Neuronal stem cell (in vitro differentiated cells): ENCODE measurements at regions not wholly inside any gene's neighbourhood (a gene's known extent, or its start where the extent isn't known, plus 50 kb on each side); places are given as distances from the start of the nearest gene placed in this dataset.

Experiments
- DNase-seq: peaks from one replicate; pipeline ENCODE4 v3.0.0-alpha.2; 2013; ENCODE audit warnings: low spot score
- H2AFZ ChIP-seq: one replicate; pipeline ENCODE4 v1.6.1; 2013; ENCODE audit warnings: mild to moderate bottlenecking, low read length, inconsistent platforms
- H2AK5ac ChIP-seq: 2 replicates; pipeline ENCODE4 v1.6.1; 2013; ENCODE audit warnings: low read depth, mild to moderate bottlenecking, inconsistent platforms, low read length, moderate library complexity, mixed read lengths
- H2BK120ac ChIP-seq: 2 replicates; pipeline ENCODE4 v1.6.1; 2013; ENCODE audit warnings: low read depth, mild to moderate bottlenecking, inconsistent platforms, low read length, moderate library complexity, mixed read lengths
- H2BK12ac ChIP-seq: one replicate; pipeline ENCODE4 v1.6.1; 2013; ENCODE audit warnings: low read length, inconsistent platforms
- H2BK15ac ChIP-seq: 2 replicates; pipeline ENCODE4 v1.6.1; 2013; ENCODE audit warnings: mild to moderate bottlenecking, low read length, inconsistent platforms, mixed read lengths
- H2BK5ac ChIP-seq: one replicate; pipeline ENCODE4 v1.6.1; 2013; ENCODE audit warnings: inconsistent platforms, mild to moderate bottlenecking, low read length, moderate library complexity
- H3K14ac ChIP-seq: one replicate; pipeline ENCODE4 v1.6.1; 2013; ENCODE audit warnings: low read length, inconsistent platforms
- H3K18ac ChIP-seq: 2 replicates; pipeline ENCODE4 v1.6.1; 2013; ENCODE audit warnings: low read length, inconsistent platforms
- H3K23ac ChIP-seq: 2 replicates; pipeline ENCODE4 v1.6.1; 2013; ENCODE audit warnings: low read depth, mild to moderate bottlenecking, mixed read lengths, low read length, inconsistent platforms; ENCODE audit not compliant: poor library complexity
- H3K27ac ChIP-seq: replicated peaks from 3 replicates; pipeline ENCODE4 v1.5.1; 2013; ENCODE audit warnings: low read length, inconsistent platforms
- H3K27me3 ChIP-seq, 3 experiments: 2 replicates each; pipeline ENCODE4 v1.6.1; 2013; ENCODE audit warnings: low read length in 3 of 3, mild to moderate bottlenecking in 2 of 3, inconsistent platforms in 1 of 3, low read depth in 1 of 3, mixed read lengths in 1 of 3, moderate library complexity in 1 of 3; ENCODE audit not compliant: control insufficient read depth in 3 of 3, insufficient read depth in 3 of 3
- H3K36me3 ChIP-seq, 2 donors: replicated peaks in 1 of 2; 2 replicates each; pipeline ENCODE4 v1.6.1; 2013; ENCODE audit warnings: low read length in 2 of 2; ENCODE audit not compliant: control insufficient read depth in 2 of 2, insufficient read depth in 2 of 2
- H3K4ac ChIP-seq: 2 replicates; pipeline ENCODE4 v1.6.1; 2013; ENCODE audit warnings: inconsistent platforms, mild to moderate bottlenecking, low read length, moderate library complexity
- H3K4me1 ChIP-seq, 2 donors: 1 replicate in 1 of 2; 2 replicates in 1 of 2; pipeline ENCODE4 v1.6.1; 2013; ENCODE audit warnings: low read length in 2 of 2, low read depth in 1 of 2; ENCODE audit not compliant: control insufficient read depth in 2 of 2, insufficient read depth in 1 of 2
- H3K4me2 ChIP-seq: one replicate; pipeline ENCODE4 v1.6.1; 2013; ENCODE audit warnings: mild to moderate bottlenecking, low read length, inconsistent platforms; ENCODE audit not compliant: insufficient read depth, poor library complexity, severe bottlenecking
- H3K4me3 ChIP-seq, 2 donors: 2 replicates each; pipeline ENCODE4 v1.5.1; 2013; ENCODE audit warnings: low read length in 2 of 2, mild to moderate bottlenecking in 2 of 2, inconsistent platforms in 1 of 2, moderate library complexity in 1 of 2
- H3K79me1 ChIP-seq: one replicate; pipeline ENCODE4 v1.6.1; 2013; ENCODE audit warnings: low read depth, mild to moderate bottlenecking, inconsistent platforms, low read length, moderate library complexity
- H3K9ac ChIP-seq: one replicate; pipeline ENCODE4 v1.6.1; 2013; ENCODE audit warnings: mild to moderate bottlenecking, low read depth, low read length, inconsistent platforms; ENCODE audit not compliant: poor library complexity
- H3K9me3 ChIP-seq, 2 donors: replicated peaks in 1 of 2; 2 replicates each; pipeline versions ENCODE3 to v1.6.1; 2013; ENCODE audit warnings: low read length in 2 of 2, mild to moderate bottlenecking in 2 of 2, inconsistent platforms in 1 of 2, low read depth in 1 of 2, mixed read lengths in 1 of 2, moderate library complexity in 1 of 2; ENCODE audit not compliant: control insufficient read depth in 2 of 2, insufficient read depth in 1 of 2
- H4K8ac ChIP-seq: one replicate; pipeline ENCODE4 v1.6.1; 2013; ENCODE audit warnings: low read depth, mild to moderate bottlenecking, inconsistent platforms, low read length, moderate library complexity
- H4K91ac ChIP-seq: one replicate; pipeline ENCODE4 v1.6.1; 2013; ENCODE audit warnings: low read length, low read depth, mild to moderate bottlenecking, inconsistent platforms; ENCODE audit not compliant: poor library complexity
- WGBS, 2 donors: extraction: QIAGEN DNeasy Blood & Tissue Kit; methylation state at CpG; one replicate each; pipeline ENCODE4 v1.1.7; 2013; ENCODE audit warnings: missing lambda C conversion rate in 2 of 2, mixed read lengths in 1 of 2; ENCODE audit not compliant: insufficient read length in 2 of 2, insufficient replicate concordance in 1 of 2; ENCODE audit errors: extremely low coverage in 2 of 2; 5-methylcytosine and 5-hydroxymethylcytosine counted together

DNA sequence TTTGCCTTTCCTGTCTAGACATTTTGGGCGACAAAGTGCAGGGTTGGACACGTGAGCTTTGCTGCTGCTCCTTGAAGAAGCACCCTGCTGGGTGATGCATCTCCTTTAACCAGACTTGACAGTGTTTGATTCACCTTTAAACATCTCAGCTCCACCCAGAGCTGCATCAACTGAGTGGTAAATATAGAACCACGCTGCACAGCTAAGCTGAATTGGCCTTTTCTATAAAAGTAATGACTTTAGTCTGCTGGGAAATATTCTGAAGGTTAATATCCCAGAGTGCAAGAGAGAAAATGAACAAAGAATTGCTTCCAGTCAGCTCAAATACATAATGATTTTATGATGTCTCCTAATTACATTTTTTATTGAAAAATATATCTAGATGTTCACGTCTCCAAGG is 264.3 kb upstream of the ADCY2 start:
- H2BK5ac ChIP-seq: no peak overlapping the region

DNA sequence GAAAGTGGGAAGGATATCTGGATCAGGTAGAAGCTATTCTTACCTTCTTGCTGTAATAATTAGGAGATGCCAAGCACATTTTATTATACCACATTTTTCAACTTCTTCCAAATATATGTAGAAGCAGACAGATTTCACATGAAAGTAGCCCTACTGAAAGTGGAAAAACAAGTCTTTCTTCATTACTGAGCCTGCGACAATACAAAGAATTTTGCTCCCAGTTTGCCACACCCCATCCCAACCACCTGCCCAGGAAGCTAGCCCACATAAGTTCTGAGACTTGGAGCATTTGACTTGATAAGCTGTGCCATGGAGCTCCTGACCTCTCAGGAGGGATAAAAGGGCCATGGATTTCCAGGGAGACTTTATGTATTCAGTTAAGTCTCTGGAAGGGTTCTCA is 249.1 kb upstream of the ADCY2 start:
- Histone ChIP-seq H2AFZ (no peak overlapping the region), H2BK12ac (no peak overlapping the region), H3K4me3 (no peak overlapping the region), H3K23ac (no peak overlapping the region), H4K91ac (no peak overlapping the region), H3K4ac (no peak overlapping the region), H2BK15ac (no peak overlapping the region), H3K9ac (no peak overlapping the region), H2AK5ac (no peak overlapping the region), H3K18ac (no peak overlapping the region), H4K8ac (no peak overlapping the region), H3K4me2 (no peak overlapping the region), H2BK120ac (no peak overlapping the region), H3K36me3 (no peaks in the 10 kb centered on the region), H3K27ac (no peak overlapping the region), H3K27me3 (peaks cover 0 to 5% (median 0%) of the 10 kb centered on the region in 3 experiments), H2BK5ac (no peak overlapping the region), H3K4me1 (no peaks in the 10 kb centered on the region), H3K14ac (no peak overlapping the region), H3K79me1 (no peaks in the 10 kb centered on the region), H3K9me3 (no peaks in the 10 kb centered on the region)
- no peak for DNase-seq
- WGBS, 2 donors: no CpG with 5 or more reads among the region's 1 CpG

More for the DNA sequence above, 264.3 kb upstream of the ADCY2 start:
- Histone ChIP-seq H2BK15ac (no peak overlapping the region), H3K36me3 (no peaks in the 10 kb centered on the region), H3K27me3 (no peaks in the 10 kb centered on the region), H4K91ac (no peak overlapping the region), H4K8ac (no peak overlapping the region), H2BK120ac (no peak overlapping the region), H3K4me2 (no peak overlapping the region), H3K14ac (no peak overlapping the region), H3K9ac (no peak overlapping the region), H2AK5ac (no peak overlapping the region), H2BK12ac (no peak overlapping the region), H3K23ac (no peak overlapping the region), H3K79me1 (no peaks in the 10 kb centered on the region), H3K18ac (no peak overlapping the region), H3K4me1 (no peaks in the 10 kb centered on the region), H3K4me3 (no peak overlapping the region), H3K27ac (no peak overlapping the region), H3K9me3 (peaks cover 0 to 2% of the 10 kb centered on the region in 2 donors), H3K4ac (no peak overlapping the region), H2AFZ (no peak overlapping the region)
- DNase-seq: no peak
- WGBS, 2 donors: no CpG with 5 or more reads among the region's 4 CpGs

DNA sequence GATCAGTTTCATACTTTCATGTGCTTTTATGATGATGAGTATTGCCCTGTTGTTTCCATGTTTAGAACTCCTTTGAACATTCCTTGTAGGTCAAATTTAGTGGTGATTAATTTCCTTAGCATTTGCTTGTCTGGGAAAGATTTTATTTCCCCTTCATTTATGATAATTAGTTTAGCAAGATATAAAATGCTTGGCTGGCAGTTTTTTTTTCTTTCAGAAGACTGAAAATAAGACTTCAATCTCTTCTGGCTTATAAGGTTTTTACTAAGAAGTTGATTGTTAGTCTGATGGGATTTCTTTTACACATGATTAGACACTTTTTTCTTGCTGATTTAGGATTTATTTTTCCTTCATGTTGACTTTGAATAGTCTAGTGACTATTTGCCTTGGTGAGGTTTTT is 238.9 kb upstream of the ADCY2 start:
- H4K91ac ChIP-seq: no peak overlapping the region
- H3K4me1 ChIP-seq: no peaks in the 10 kb centered on the region
- no peak overlapping the region for H2BK12ac ChIP-seq
- DNase-seq: no peak
- H3K27me3 ChIP-seq: no peaks in the 10 kb centered on the region
- no peak overlapping the region for H2AK5ac ChIP-seq
- no peak overlapping the region for H3K23ac ChIP-seq
- no peak overlapping the region for H3K27ac ChIP-seq
- no peak overlapping the region for H2AFZ ChIP-seq
- no peak overlapping the region for H3K14ac ChIP-seq
- no peak overlapping the region for H3K4ac ChIP-seq
- H3K4me2 ChIP-seq: no peak overlapping the region
- H3K9me3 ChIP-seq: peaks cover 1 to 3% of the 10 kb centered on the region in 2 donors
- no peak overlapping the region for H4K8ac ChIP-seq
- H3K4me3 ChIP-seq: no peak overlapping the region
- no peaks in the 10 kb centered on the region for H3K36me3 ChIP-seq
- H3K18ac ChIP-seq: no peak overlapping the region
- H3K79me1 ChIP-seq: no peaks in the 10 kb centered on the region
- H2BK15ac ChIP-seq: no peak overlapping the region
- no peak overlapping the region for H2BK5ac ChIP-seq
- H3K9ac ChIP-seq: no peak overlapping the region
- H2BK120ac ChIP-seq: no peak overlapping the region

DNA sequence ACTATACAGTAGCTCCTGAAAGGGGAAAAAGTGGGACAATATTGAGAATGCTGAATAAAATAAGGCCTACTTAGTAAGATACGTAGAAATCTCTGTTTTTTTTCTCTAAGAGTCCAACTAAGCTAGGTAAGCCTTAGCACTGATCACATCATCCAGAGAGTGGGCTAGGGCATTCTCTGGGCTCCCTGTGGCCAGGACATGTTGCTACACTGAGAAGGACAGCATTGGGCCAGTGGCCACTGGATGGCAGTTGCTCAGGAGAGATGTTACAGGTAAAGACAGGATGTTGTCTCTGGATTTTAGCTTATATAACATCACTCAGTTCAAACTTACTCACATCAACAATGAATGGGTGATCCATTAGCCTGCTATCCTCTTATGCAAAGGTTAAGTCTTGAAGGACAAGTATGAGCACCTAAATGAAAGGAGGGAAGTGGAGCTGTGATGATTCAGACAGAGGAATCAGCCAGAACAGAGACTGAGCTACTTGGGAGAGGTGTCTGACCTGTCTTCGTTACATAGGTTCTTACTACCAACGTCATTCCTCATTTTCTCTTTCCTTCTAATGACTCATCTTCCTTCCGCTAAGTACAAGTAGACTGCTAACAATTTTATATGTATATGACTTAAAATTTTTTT is 226.6 kb upstream of the ADCY2 start:
- no peak for DNase-seq
- no peak overlapping the region for H3K18ac ChIP-seq
- H3K23ac ChIP-seq: no peak overlapping the region
- H2BK12ac ChIP-seq: no peak overlapping the region
- no peak overlapping the region for H2AFZ ChIP-seq
- H3K9ac ChIP-seq: no peak overlapping the region
- H3K4me1 ChIP-seq: no peaks in the 10 kb centered on the region
- H3K4me3 ChIP-seq: no peak overlapping the region
- no peaks in the 10 kb centered on the region for H3K36me3 ChIP-seq
- no peak overlapping the region for H3K14ac ChIP-seq
- H2AK5ac ChIP-seq: no peak overlapping the region
- no peak overlapping the region for H3K4me2 ChIP-seq
- no peak overlapping the region for H4K91ac ChIP-seq
- H3K79me1 ChIP-seq: no peaks in the 10 kb centered on the region
- no peak overlapping the region for H2BK120ac ChIP-seq
- peak overlapping the region; percentile 77 for H2BK15ac ChIP-seq
- no peaks in the 10 kb centered on the region for H3K27me3 ChIP-seq
- no CpG with 5 or more reads among the region's 4 CpGs for WGBS, 2 donors
- H3K4ac ChIP-seq: no peak overlapping the region
- H3K27ac ChIP-seq: no peak overlapping the region
- no peaks in the 10 kb centered on the region for H3K9me3 ChIP-seq
- H2BK5ac ChIP-seq: no peak overlapping the region
- no peak overlapping the region for H4K8ac ChIP-seq
